ENCODE measurements at regions not wholly inside any gene's neighbourhood (a gene's known extent, or its start where the extent isn't known, plus 50 kb on each side); places are given as distances from the start of the nearest gene placed in this dataset.

DNA sequence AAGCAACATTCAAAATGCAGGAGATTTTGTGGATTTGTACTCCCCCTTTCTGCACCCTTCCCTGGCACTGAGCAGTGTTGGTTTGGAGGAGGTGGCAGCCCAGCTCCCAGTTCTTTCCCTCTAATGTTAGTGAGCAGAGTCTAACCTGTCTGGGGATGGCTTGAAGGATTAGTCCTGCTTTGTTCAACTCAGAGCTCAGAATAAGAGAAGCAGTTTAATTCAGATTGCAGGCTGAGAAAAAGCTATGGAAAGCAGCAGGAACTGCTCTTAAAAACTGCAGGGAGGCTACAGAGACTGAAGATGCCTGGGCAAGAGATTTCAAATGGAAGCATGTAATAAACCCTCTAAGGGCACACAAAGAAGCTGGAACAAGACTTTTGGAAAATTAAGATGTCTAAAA is 223.4 kb upstream of the GGTLC1 start:
- ChIA-PET POLR2A (no interaction called here), CTCF (interaction anchor here (1.0 kb wide), 1 partner anchor 110 kb away, joined by 3 read pairs; no protein-coding TSS in a partner anchor)
- FAIRE-seq (no peak), ATAC-seq (no peak), DNase-seq (ENCODE audit: low read depth in 1 of 2, low spot score in 1 of 2) (no peak)
- Histone ChIP-seq H3K27ac (no peak overlapping the region), H3K4me3 (no peak overlapping the region), H3K9me3 (no peaks in the 10 kb centered on the region), H3K4me2 (no peak overlapping the region), H3K4me1 (no peaks in the 10 kb centered on the region)
- no peak for TF ChIP-seq SMC3 (IDR thresholded peaks at IDR 0.05)
- TF ChIP-seq HEYL (CRISPR knock-in tag; IDR thresholded peaks at IDR 0.05) = no peak
- TF ChIP-seq MAFK (IDR thresholded peaks at IDR 0.05; ENCODE audit: partially characterized antibody) = no peak
- TF ChIP-seq EHF (CRISPR knock-in tag; IDR thresholded peaks at IDR 0.05) = no peak
- no peak for TF ChIP-seq GATA3 (IDR thresholded peaks at IDR 0.05; ENCODE audit: borderline replicate concordance)
- no peak for TF ChIP-seq JUNB (IDR thresholded peaks at IDR 0.05)
- no peak for TF ChIP-seq KDM5A (IDR thresholded peaks at IDR 0.05)
- no peak for TF ChIP-seq FOSB (CRISPR knock-in tag; IDR thresholded peaks at IDR 0.05)
- no peak for TF ChIP-seq TFCP2L1 (CRISPR knock-in tag; IDR thresholded peaks at IDR 0.05)
- TF ChIP-seq ZC3H11A (IDR thresholded peaks at IDR 0.05) = no peak
- TF ChIP-seq ZFP36 (IDR thresholded peaks at IDR 0.05; ENCODE audit: borderline replicate concordance, partially characterized antibody) = no peak
- TF ChIP-seq POLR2A (IDR thresholded peaks at IDR 0.05; ENCODE audit: low read length) = no peak
- TF ChIP-seq RAD21 (conservative IDR thresholded peaks at IDR 0.05 in 1 of 2, IDR thresholded peaks at IDR 0.05 in 1 of 2) = no peak

DNA sequence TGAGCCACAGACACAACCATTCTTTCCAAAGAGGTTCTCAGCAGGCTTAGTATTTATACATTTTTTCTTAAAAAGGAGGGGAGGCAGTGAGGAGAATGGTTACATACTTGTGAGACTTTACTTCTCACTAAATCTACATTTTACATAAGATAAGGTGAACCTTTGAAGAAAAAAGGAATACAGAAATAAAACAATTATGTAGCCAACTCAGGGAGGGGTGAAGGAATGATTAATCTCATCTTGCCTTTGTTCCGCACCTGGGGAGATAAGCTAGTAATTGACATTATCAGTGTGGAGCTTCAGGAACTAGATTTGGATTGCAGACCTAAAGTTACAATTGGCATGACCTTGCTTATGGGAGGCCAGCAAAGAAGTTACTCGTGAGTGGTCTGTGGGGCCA is 221.8 kb upstream of the GGTLC1 start:
- no peak for DNase-seq (ENCODE audit: low read depth in 1 of 2, low spot score in 1 of 2)
- CTCF ChIA-PET = no interaction called here
- no peak for FAIRE-seq
- ATAC-seq = no peak
- H3K4me2 ChIP-seq = no peak overlapping the region
- H3K4me1 ChIP-seq = no peaks in the 10 kb centered on the region
- no peak overlapping the region for H3K4me3 ChIP-seq
- H3K27ac ChIP-seq = no peak overlapping the region
- WGBS (ENCODE audit: missing lambda C conversion rate) = 48% methylated on average over 2 of the region's 2 CpGs
- no peaks in the 10 kb centered on the region for H3K9me3 ChIP-seq
- POLR2A ChIA-PET = no interaction called here
- TF ChIP-seq FOXS1 (CRISPR knock-in tag; IDR thresholded peaks at IDR 0.05) (no peak), HOXA7 (CRISPR knock-in tag; IDR thresholded peaks at IDR 0.05) (no peak), MYC (IDR thresholded peaks at IDR 0.05; ENCODE audit: borderline replicate concordance, low read length) (no peak), HOXB5 (CRISPR knock-in tag; IDR thresholded peaks at IDR 0.05) (no peak), E2F6 (IDR thresholded peaks at IDR 0.05; ENCODE audit: borderline replicate concordance, low read depth) (no peak), JUNB (IDR thresholded peaks at IDR 0.05) (no peak), ZNF302 (CRISPR knock-in tag; IDR thresholded peaks at IDR 0.05) (no peak), RARB (CRISPR knock-in tag; IDR thresholded peaks at IDR 0.05) (no peak), NR3C1 (IDR thresholded peaks at IDR 0.05) (no peak), TFCP2L1 (CRISPR knock-in tag; IDR thresholded peaks at IDR 0.05) (no peak), EHMT2 (IDR thresholded peaks at IDR 0.05; ENCODE audit: low read depth) (no peak), RFX5 (IDR thresholded peaks at IDR 0.05) (no peak), CHD2 (IDR thresholded peaks at IDR 0.05; ENCODE audit: low read length, partially characterized antibody) (no peak)
- TF ChIP-seq, protein P1, sequence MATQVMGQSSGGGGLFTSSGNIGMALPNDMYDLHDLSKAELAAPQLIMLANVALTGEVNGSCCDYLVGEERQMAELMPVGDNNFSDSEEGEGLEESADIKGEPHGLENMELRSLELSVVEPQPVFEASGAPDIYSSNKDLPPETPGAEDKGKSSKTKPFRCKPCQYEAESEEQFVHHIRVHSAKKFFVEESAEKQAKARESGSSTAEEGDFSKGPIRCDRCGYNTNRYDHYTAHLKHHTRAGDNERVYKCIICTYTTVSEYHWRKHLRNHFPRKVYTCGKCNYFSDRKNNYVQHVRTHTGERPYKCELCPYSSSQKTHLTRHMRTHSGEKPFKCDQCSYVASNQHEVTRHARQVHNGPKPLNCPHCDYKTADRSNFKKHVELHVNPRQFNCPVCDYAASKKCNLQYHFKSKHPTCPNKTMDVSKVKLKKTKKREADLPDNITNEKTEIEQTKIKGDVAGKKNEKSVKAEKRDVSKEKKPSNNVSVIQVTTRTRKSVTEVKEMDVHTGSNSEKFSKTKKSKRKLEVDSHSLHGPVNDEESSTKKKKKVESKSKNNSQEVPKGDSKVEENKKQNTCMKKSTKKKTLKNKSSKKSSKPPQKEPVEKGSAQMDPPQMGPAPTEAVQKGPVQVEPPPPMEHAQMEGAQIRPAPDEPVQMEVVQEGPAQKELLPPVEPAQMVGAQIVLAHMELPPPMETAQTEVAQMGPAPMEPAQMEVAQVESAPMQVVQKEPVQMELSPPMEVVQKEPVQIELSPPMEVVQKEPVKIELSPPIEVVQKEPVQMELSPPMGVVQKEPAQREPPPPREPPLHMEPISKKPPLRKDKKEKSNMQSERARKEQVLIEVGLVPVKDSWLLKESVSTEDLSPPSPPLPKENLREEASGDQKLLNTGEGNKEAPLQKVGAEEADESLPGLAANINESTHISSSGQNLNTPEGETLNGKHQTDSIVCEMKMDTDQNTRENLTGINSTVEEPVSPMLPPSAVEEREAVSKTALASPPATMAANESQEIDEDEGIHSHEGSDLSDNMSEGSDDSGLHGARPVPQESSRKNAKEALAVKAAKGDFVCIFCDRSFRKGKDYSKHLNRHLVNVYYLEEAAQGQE (IDR thresholded peaks at IDR 0.05) = no peak
- TF ChIP-seq, protein P2, sequence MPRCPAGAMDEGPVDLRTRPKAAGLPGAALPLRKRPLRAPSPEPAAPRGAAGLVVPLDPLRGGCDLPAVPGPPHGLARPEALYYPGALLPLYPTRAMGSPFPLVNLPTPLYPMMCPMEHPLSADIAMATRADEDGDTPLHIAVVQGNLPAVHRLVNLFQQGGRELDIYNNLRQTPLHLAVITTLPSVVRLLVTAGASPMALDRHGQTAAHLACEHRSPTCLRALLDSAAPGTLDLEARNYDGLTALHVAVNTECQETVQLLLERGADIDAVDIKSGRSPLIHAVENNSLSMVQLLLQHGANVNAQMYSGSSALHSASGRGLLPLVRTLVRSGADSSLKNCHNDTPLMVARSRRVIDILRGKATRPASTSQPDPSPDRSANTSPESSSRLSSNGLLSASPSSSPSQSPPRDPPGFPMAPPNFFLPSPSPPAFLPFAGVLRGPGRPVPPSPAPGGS (IDR thresholded peaks at IDR 0.05) = no peak
- TF ChIP-seq, protein P3, sequence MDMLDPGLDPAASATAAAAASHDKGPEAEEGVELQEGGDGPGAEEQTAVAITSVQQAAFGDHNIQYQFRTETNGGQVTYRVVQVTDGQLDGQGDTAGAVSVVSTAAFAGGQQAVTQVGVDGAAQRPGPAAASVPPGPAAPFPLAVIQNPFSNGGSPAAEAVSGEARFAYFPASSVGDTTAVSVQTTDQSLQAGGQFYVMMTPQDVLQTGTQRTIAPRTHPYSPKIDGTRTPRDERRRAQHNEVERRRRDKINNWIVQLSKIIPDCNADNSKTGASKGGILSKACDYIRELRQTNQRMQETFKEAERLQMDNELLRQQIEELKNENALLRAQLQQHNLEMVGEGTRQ (IDR thresholded peaks at IDR 0.05) = no peak

Data from A549 (cell line).